ENCODE measurements at regions not wholly inside any gene's neighbourhood (a gene's known extent, or its start where the extent isn't known, plus 50 kb on each side); places are given as distances from the start of the nearest gene placed in this dataset.

DNA sequence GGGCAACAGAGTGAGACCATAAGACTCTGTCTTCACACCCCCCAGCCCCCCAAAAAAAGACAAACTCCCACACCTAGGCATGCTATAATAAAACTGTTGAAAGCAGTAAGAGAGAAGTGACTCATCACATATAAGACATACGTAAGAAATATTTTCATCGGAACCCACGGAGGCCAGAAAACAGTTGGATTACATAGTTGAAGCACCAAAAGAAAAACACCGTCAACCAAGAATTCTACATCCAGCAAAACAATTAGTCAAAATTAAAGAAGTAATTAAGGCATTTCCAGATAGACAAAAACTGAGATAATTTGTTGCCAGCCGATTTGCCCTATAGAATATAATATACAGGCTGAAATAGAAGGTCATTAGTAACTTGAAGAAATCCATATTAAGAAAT, 128.7 kb downstream of the VAPA start:
- TF ChIP-seq YY1 (IDR thresholded peaks at IDR 0.05; ENCODE audit: insufficient read depth, insufficient read length) (no peak), SUZ12 (IDR thresholded peaks at IDR 0.05; ENCODE audit: extremely low read depth, insufficient read depth, insufficient read length) (no peak)
